Trophoblast cell (in vitro differentiated cells and primary cell): ENCODE measurements at regions not wholly inside any gene's neighbourhood (a gene's known extent, or its start where the extent isn't known, plus 50 kb on each side); places are given as distances from the start of the nearest gene placed in this dataset.
"Not testable (repeated sequence)": the region's sequence is repeated elsewhere in the genome, so short reads cannot be mapped to it uniquely, and the experiment has no call there.

Experiments used
- DNase-seq, 2 donors: peaks; one replicate each; pipeline ENCODE4 v3.0.0-alpha.2; 2016
- H2AFZ ChIP-seq: 2 replicates; pipeline ENCODE4 v1.6.1; 2013; ENCODE audit warnings: low read length, moderate library complexity, mild to moderate bottlenecking; ENCODE audit not compliant: insufficient read depth, poor library complexity
- H2AK5ac ChIP-seq: 2 replicates; pipeline ENCODE4 v1.6.1; 2013; ENCODE audit warnings: mild to moderate bottlenecking, low read length
- H2BK120ac ChIP-seq: 2 replicates; pipeline ENCODE4 v1.6.1; 2013; ENCODE audit warnings: low read length, mild to moderate bottlenecking, moderate library complexity; ENCODE audit not compliant: insufficient read depth, poor library complexity
- H2BK12ac ChIP-seq: 2 replicates; pipeline ENCODE4 v1.6.1; 2013; ENCODE audit warnings: mild to moderate bottlenecking, low read length, moderate library complexity
- H2BK5ac ChIP-seq: 2 replicates; pipeline ENCODE4 v1.6.1; 2013; ENCODE audit warnings: low read length, low read depth, moderate library complexity, mild to moderate bottlenecking; ENCODE audit not compliant: poor library complexity
- H3K14ac ChIP-seq: 2 replicates; pipeline ENCODE4 v1.6.1; 2013; ENCODE audit warnings: mild to moderate bottlenecking, low read length
- H3K18ac ChIP-seq: 2 replicates; pipeline ENCODE4 v1.6.1; 2013; ENCODE audit warnings: mild to moderate bottlenecking, low read length
- H3K23ac ChIP-seq: 2 replicates; pipeline ENCODE4 v1.6.1; 2013; ENCODE audit warnings: low read length
- H3K27ac ChIP-seq: 2 replicates; pipeline ENCODE4 v1.5.1; 2013; ENCODE audit warnings: low read depth, mild to moderate bottlenecking, inconsistent platforms, low read length, moderate library complexity
- H3K27me3 ChIP-seq: 2 replicates; pipeline ENCODE4 v1.6.1; 2013; ENCODE audit warnings: inconsistent platforms, mild to moderate bottlenecking, low read length, moderate library complexity; ENCODE audit not compliant: insufficient read depth
- H3K36me3 ChIP-seq, 2 experiments: 1 replicate in 1 of 2; 2 replicates in 1 of 2; pipeline ENCODE4 v1.6.1; 2013; ENCODE audit warnings: low read length in 2 of 2, mild to moderate bottlenecking in 2 of 2, moderate library complexity in 1 of 2; ENCODE audit not compliant: insufficient read depth in 2 of 2, control insufficient read depth in 1 of 2
- H3K4ac ChIP-seq: 2 replicates; pipeline ENCODE4 v1.6.1; 2013; ENCODE audit warnings: low read depth, mild to moderate bottlenecking, low read length, moderate library complexity
- H3K4me1 ChIP-seq, 2 experiments: 1 replicate in 1 of 2; 2 replicates in 1 of 2; pipeline ENCODE4 v1.6.1; 2013; ENCODE audit warnings: low read length in 2 of 2, mild to moderate bottlenecking in 2 of 2, moderate library complexity in 1 of 2; ENCODE audit not compliant: insufficient read depth in 2 of 2, control insufficient read depth in 1 of 2
- H3K4me2 ChIP-seq: 2 replicates; pipeline ENCODE4 v1.6.1; 2013; ENCODE audit warnings: inconsistent platforms, mild to moderate bottlenecking, low read length, moderate library complexity
- H3K4me3 ChIP-seq: 2 replicates; pipeline ENCODE4 v1.5.1; 2013; ENCODE audit warnings: mild to moderate bottlenecking, low read depth, low read length, inconsistent platforms
- H3K79me1 ChIP-seq: one replicate; pipeline ENCODE4 v1.6.1; 2013; ENCODE audit warnings: low read length
- H3K79me2 ChIP-seq: 2 replicates; pipeline ENCODE4 v1.6.1; 2013; ENCODE audit warnings: low read length, mild to moderate bottlenecking; ENCODE audit not compliant: control insufficient read depth, insufficient read depth, poor library complexity
- H3K9ac ChIP-seq: 2 replicates; pipeline ENCODE4 v1.6.1; 2013; ENCODE audit warnings: mild to moderate bottlenecking, low read length
- H3K9me3 ChIP-seq: 2 replicates; pipeline ENCODE4 v1.6.1; 2013; ENCODE audit warnings: low read depth, mild to moderate bottlenecking, control low read depth, inconsistent platforms, low read length; ENCODE audit not compliant: insufficient read depth
- H4K12ac ChIP-seq: 2 replicates; pipeline ENCODE4 v1.6.1; 2013; ENCODE audit warnings: low read depth, mild to moderate bottlenecking, low read length, moderate library complexity
- H4K8ac ChIP-seq: 2 replicates; pipeline ENCODE4 v1.6.1; 2013; ENCODE audit warnings: low read depth, mild to moderate bottlenecking, low read length, moderate library complexity
- H4K91ac ChIP-seq: one replicate; pipeline ENCODE4 v1.6.1; 2013; ENCODE audit warnings: low read depth, mild to moderate bottlenecking, low read length, moderate library complexity
- WGBS: extraction: QIAGEN DNeasy Blood & Tissue Kit; methylation state at CpG from one replicate; pipeline ENCODE4 v1.1.7; 2013; ENCODE audit warnings: missing lambda C conversion rate; ENCODE audit not compliant: insufficient read length, insufficient coverage; ENCODE audit errors: extremely low coverage; 5-methylcytosine and 5-hydroxymethylcytosine counted together

- not testable (repeated sequence) for H3K27me3 ChIP-seq, H3K9me3 ChIP-seq, H3K14ac ChIP-seq, H2BK120ac ChIP-seq, H4K91ac ChIP-seq, H3K4ac ChIP-seq, DNase-seq, H3K79me1 ChIP-seq, H3K4me1 ChIP-seq, H4K12ac ChIP-seq, H3K4me3 ChIP-seq, H3K4me2 ChIP-seq, H2AK5ac ChIP-seq, H4K8ac ChIP-seq, H3K79me2 ChIP-seq, H2AFZ ChIP-seq, H3K36me3 ChIP-seq, H2BK12ac ChIP-seq, H3K23ac ChIP-seq, H3K27ac ChIP-seq, H3K18ac ChIP-seq, H2BK5ac ChIP-seq, H3K9ac ChIP-seq
- WGBS = no CpG with 5 or more reads among the region's 4 CpGs
Measured at GRCh38 chr3:30455112-30455511, 151.3 kb upstream of the TGFBR2 start.

GRCh38 chr3:30455840-30456239 lies 150.6 kb upstream of the TGFBR2 start:
- Histone ChIP-seq H3K18ac (no peak overlapping the region), H3K79me1 (no peaks in the 10 kb centered on the region), H4K12ac (no peak overlapping the region), H4K8ac (no peak overlapping the region), H3K9me3 (peaks cover 2% of the 10 kb centered on the region), H3K27me3 (no peaks in the 10 kb centered on the region), H3K79me2 (no peaks in the 10 kb centered on the region), H3K4me2 (no peak overlapping the region), H3K36me3 (no peaks in the 10 kb centered on the region), H2AFZ (no peak overlapping the region), H3K23ac (no peak overlapping the region), H4K91ac (no peak overlapping the region), H3K4ac (no peak overlapping the region), H2BK12ac (no peak overlapping the region), H2BK120ac (no peak overlapping the region), H3K9ac (no peak overlapping the region), H3K27ac (no peak overlapping the region), H3K14ac (no peak overlapping the region), H2AK5ac (no peak overlapping the region), H3K4me1 (no peaks in the 10 kb centered on the region), H2BK5ac (no peak overlapping the region), H3K4me3 (no peak overlapping the region)
- DNase-seq = no peak
- no CpG with 5 or more reads among the region's 3 CpGs for WGBS

GRCh38 chr3:30456264-30456663 lies 150.1 kb upstream of the TGFBR2 start:
- H3K79me2 ChIP-seq = no peaks in the 10 kb centered on the region
- H4K8ac ChIP-seq = no peak overlapping the region
- H3K14ac ChIP-seq = no peak overlapping the region
- no peak overlapping the region for H3K18ac ChIP-seq
- no peaks in the 10 kb centered on the region for H3K79me1 ChIP-seq
- H3K36me3 ChIP-seq = no peaks in the 10 kb centered on the region
- H2BK12ac ChIP-seq = no peak overlapping the region
- H3K4me3 ChIP-seq = no peak overlapping the region
- no peak overlapping the region for H2BK120ac ChIP-seq
- no peak for DNase-seq
- H3K27me3 ChIP-seq = no peaks in the 10 kb centered on the region
- no peak overlapping the region for H2BK5ac ChIP-seq
- H3K23ac ChIP-seq = no peak overlapping the region
- H3K4me2 ChIP-seq = no peak overlapping the region
- no peak overlapping the region for H3K27ac ChIP-seq
- no CpG with 5 or more reads among the region's 2 CpGs for WGBS
- H2AK5ac ChIP-seq = no peak overlapping the region
- H3K4ac ChIP-seq = no peak overlapping the region
- no peak overlapping the region for H2AFZ ChIP-seq
- no peaks in the 10 kb centered on the region for H3K4me1 ChIP-seq
- H3K9me3 ChIP-seq = peaks cover 2% of the 10 kb centered on the region
- H3K9ac ChIP-seq = no peak overlapping the region
- no peak overlapping the region for H4K91ac ChIP-seq
- H4K12ac ChIP-seq = no peak overlapping the region

GRCh38 chr3:30457081-30457480 lies 149.3 kb upstream of the TGFBR2 start:
- DNase-seq = no peak
- Histone ChIP-seq H3K79me2 (no peaks in the 10 kb centered on the region), H2AFZ (no peak overlapping the region), H2BK120ac (no peak overlapping the region), H3K36me3 (no peaks in the 10 kb centered on the region), H3K4me1 (no peaks in the 10 kb centered on the region), H2BK12ac (no peak overlapping the region), H3K4ac (no peak overlapping the region), H3K9me3 (peaks cover 2% of the 10 kb centered on the region), H3K18ac (no peak overlapping the region), H3K27ac (no peak overlapping the region), H3K14ac (no peak overlapping the region), H3K4me3 (no peak overlapping the region), H3K79me1 (no peaks in the 10 kb centered on the region), H4K91ac (no peak overlapping the region), H2BK5ac (no peak overlapping the region), H3K4me2 (no peak overlapping the region), H2AK5ac (no peak overlapping the region), H4K12ac (no peak overlapping the region), H3K27me3 (no peaks in the 10 kb centered on the region), H3K9ac (no peak overlapping the region), H4K8ac (no peak overlapping the region), H3K23ac (no peak overlapping the region)
- WGBS = no CpG with 5 or more reads among the region's 1 CpG
